ENCODE measurements at regions not wholly inside any gene's neighbourhood (a gene's known extent, or its start where the extent isn't known, plus 50 kb on each side); places are given as distances from the start of the nearest gene placed in this dataset.
"Not testable (repeated sequence)": the region's sequence is repeated elsewhere in the genome, so short reads cannot be mapped to it uniquely, and the experiment has no call there.

- DNase-seq, result no peak
These were observed 1030.4 kb upstream of the CNTN5 start for GRCh38 chr11:97990162-97990920.

- DNase-seq, result no peak
These were observed 1027.2 kb upstream of the CNTN5 start for GRCh38 chr11:97993562-97993961.

- no peak for DNase-seq
These were observed 1024.9 kb upstream of the CNTN5 start for GRCh38 chr11:97995874-97996273.

- DNase-seq, result no peak
These were observed 1024.0 kb upstream of the CNTN5 start for GRCh38 chr11:97996762-97997161.

DNA sequence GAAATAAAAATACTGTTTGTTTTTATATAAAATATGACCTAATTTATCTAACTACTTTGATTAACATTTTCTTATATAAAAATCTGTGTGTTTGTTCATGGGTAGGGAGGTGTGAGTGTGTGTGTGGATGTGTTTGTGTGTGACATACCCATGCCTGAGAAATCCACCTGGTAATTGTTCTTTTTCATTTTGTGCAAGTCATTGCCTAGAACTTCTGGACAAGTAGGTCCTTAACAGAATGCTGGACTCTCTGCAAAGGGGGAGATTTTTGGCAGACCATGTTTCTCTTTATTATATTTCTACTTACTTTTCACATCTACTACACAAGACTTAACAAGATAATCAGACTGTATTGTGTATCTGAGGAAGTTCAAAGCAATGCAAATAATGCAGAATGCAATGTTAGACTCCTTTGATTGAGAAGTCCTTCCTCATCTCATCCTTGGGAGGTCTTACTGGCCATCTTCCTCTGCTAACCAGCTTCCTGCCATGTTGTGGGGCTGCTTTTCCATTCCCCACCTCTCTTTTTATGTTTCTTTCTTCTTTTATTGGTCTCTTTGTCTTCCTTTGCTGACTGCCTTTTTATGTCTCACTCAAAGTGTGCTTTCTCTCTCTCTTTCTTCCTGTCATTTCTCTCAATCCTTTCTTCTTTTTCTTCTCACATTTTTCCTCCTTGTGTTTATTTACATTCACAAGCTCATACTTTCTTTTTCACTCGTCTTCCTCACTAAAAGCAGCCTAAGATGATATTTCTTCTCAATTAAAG, 1017.0 kb upstream of the CNTN5 start:
- DNase-seq, result no peak

- no peak for DNase-seq
These were observed 1013.7 kb upstream of the CNTN5 start for GRCh38 chr11:98007072-98007471.

DNA sequence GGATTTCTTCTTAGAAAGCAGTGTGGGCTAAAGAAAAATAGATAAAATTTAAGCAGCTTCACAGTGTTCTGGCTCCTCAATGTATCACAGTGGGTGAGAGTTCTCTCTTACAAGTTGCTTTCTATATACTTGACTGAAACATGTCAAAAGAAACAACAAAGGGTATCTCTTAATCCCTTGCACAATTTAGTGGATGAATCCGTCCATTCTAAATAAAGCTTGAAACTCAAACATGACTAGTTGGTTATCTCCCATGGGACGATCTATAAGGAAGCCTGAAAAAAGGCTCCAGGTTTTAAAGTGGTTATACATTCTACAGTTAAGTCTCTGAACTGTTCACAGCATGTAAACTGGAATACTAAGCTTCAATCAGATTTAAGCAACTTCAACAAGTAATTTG, 993.1 kb upstream of the CNTN5 start:
- DNase-seq, result no peak

DNA sequence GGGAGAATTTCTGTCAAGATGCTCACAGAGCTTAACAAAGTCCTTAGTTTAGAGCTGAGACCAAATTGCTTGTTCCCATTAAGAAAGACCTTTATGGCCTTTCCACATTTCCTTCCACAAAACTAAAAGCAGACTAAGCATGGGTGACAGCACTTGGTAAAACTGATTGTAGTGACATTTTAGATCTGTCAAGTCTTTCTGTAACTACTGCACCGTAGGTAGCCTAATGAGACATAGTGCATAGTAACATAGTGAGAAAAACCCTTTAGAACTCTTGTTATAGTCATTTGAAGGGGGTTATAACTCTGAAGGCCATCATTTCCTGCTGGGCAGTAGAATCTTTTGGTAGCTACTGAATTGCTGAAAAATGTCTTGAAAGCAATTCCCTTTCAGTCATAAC, 990.9 kb upstream of the CNTN5 start:
- no peak for DNase-seq

GRCh38 chr11:98036810-98037209, 983.9 kb upstream of the CNTN5 start:
- no peak for DNase-seq

GRCh38 chr11:98040061-98040808, 980.5 kb upstream of the CNTN5 start:
- DNase-seq, result no peak

DNA sequence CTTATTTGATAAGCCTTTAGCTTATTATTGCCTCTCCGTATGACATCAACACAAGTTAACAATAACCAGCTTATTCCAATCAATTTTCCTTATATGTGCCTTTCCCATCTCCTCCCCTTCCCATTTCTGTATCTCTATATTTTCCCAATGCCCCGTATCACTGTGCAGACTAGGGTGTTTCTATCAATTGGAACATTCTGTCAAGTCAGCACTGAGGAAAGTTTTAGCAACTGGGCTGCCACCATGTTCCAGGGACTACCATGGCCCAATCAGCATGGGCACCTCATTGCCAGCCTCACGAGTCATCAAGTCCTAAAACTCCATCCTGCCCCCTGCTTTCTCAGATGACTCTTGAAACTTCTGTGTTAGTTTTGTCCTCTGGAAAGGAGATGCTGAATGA, 973.1 kb upstream of the CNTN5 start:
- no peak for DNase-seq

GRCh38 chr11:98053851-98054250, 966.9 kb upstream of the CNTN5 start:
- DNase-seq, result no peak

DNA sequence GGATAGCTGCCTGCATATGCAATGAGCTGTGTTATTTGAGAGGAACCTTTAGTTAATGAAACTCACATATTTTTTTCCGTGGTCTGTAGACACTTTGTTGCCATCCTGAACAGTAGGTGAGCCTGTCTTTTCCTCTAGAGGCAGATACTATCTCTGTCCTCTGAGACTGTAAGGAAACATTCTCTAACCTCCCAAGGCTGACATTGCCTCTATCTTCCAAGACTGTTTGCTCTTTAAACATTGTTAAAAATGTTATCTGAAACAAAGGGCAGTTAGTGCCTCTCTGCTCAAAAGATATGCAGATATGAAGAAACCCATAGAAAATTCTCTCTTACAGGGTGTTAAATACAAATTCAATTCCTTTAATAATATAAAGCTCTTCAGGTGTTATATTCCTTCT, 963.8 kb upstream of the CNTN5 start:
- DNase-seq, result no peak

DNA sequence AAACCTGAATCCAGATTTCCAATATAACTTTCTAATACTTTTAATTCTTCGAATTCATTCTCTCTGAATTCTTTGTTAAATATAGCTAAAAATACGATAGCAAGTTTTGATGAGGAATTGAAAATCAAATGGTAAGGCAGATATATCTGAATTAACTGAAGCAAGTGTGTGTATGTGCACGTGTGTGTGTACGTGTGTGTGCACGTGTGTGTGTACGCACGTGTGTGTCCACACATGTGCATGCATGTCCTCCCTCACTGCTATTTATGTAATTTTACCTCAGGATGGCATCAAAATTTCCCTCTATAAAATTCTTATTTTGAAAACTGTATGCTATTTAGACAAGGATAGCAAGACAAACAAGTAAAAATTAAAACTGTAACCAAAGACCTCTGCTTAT, 961.3 kb upstream of the CNTN5 start:
- no peak for DNase-seq

DNA sequence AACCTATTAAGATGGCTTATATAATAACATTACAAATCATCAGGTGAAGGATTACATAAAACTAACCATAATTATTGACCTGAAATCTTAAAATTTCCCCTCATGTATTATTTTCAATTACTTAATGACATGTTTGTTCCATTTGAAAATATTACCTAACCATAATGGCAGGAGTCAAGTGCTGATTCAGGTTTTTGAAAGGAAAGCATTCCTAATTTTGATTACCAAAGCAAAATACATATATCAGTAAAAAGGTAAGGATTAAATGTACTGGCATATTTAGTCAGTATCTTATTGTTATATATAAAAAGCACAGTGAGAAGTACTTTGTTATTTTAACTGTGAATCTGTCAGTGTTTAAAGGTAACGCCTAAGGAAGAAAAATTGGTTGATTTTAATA, 960.0 kb upstream of the CNTN5 start:
- no peak for DNase-seq

DNA sequence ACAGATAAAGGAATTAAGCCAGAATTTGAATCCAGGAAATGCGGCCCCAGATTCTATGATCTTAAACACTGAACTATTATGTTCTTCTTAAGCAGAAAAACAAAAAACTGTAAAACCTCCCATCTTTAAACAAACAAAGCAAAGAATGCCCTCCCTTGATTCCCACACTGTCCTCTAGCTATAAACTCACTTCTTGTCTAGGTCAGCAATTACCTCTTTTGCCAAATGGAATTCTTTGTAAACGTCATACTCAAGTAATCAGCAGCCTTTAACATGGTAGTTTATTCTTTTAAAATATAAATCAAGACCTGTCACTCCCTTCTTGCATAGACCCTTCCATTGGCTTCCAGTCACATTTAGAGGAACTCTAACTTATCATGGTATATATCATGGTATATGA, 958.9 kb upstream of the CNTN5 start:
- no peak for DNase-seq

DNA sequence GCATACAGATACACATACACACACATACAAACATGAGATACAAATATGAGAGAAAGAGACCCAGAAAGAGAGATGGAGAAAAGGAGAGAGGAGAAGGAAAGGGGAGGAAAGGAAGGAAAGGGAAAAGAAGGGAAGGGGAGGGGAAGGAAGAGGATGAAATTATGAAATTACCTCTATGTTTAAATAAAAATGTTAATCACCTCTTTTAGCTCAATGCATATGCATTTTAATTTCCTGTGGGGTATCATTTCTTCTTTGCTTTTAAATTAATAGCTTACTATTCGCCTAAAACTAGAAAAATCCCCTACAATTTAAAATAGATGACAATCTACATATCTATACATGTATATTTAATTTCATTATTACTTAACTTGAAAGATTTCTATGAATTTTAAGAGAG, 958.0 kb upstream of the CNTN5 start:
- no peak for DNase-seq

DNA sequence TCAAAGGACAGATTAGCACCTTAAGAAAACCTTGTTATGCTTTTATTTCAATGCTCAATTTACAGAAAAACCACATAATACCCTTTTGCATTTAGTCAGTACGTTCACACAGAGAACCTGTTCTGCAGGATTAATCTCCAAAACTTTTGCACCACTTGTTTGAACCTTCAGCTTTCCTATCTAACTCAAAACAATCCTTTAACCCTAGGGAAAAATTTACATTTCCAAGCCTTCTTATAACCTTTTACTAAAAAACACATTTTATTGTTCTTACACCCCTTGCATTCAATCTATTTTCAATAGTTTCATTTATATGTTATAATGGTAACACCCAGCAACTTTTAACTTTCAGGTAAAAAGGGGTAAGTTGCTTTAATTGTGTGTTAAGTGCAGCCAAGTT, 952.5 kb upstream of the CNTN5 start:
- no peak for DNase-seq

DNA sequence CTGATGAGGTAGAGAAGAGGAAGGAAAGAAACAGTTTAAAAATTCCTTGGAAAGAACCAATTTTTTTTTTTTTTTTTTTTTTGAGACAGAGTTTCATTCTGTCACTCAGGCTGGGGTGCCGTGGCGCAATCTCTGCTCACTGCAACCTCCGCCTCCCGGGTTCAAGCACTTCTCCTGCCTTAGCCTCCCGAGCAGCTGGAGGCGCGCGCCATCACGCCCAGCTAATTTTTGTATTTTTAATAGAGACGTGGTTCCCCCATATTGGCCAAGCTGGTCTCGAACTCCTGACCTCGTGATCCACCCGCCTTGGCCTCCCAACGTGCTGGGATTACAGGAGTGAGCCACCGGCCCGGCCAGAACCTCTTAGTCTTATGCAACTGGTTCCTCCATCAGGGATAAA, 951.6 kb upstream of the CNTN5 start:
- not testable (repeated sequence) for DNase-seq

- DNase-seq, result no peak
These were observed 950.9 kb upstream of the CNTN5 start for GRCh38 chr11:98069861-98070260.

DNA sequence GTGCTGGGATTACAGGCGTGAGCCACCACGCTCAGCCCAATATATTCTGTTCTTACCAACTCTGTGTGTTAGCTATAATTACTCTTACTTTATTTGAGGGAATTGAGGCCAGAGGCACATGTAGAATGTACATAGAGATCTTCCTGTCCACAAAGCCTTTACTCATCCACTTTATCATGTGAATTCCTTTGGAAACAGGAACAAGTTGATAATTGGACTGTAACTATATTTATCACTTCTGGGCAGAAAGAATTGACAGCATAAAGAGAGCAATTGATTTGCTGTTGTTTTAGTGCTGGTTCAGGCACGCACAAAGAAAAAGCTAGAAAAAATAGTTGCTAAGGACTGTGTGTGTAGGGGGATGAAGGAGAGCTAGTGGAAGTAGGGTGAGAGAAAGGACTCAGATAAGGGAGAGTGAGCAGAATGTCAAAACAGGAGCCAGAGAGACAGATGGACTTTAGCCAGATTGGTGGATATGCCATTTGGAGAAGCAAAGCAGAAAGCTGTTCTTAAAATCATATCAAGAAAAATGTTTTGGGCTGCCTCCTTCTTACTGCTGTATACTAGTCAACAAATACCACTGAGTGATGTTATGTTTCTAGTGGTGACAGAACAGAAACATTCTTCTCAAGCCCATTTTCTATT, 929.8 kb upstream of the CNTN5 start:
- DNase-seq, result no peak

DNA sequence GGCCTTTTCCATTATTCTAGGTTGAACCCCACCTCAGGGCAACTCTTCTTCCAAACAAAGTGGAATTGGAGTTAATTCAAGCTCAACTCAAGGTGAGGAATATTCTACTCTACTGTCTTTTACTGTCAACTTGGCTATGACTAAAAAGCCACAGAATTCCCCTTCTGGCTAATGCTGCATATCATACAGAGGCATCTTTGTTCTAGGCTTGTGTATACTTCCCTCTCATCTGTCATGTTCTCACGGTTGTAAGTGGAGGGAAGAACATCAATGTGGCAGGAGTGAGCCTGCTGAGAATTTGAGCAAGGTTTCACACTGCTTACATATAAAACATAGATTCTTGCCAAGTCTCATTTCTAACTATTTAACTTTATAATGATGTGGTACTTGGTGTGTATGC, 921.4 kb upstream of the CNTN5 start:
- DNase-seq, result no peak

DNA sequence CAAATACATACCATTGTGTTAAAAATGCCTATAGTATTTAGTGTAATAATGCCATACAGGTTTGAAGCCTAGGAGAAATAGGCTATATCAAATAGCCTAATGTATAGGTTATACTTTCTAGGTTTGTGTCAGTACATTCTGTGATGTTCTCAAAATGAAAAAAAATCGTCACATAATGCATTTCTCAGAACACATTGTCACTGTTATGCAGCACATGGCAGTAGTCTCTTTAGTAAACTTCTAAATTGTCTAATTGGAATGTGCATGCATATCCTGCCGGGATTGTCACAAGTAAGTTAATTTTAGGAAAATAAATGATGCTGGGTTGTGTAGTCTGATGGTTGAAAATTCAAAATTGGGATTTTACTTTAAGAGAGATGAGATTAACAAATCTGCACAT, 920.1 kb upstream of the CNTN5 start:
- no peak for DNase-seq
